NCI-H2107 treated with DMSO at 0.1 percent for 48 hours (cell line): ENCODE measurements at regions not wholly inside any gene's neighbourhood (a gene's known extent, or its start where the extent isn't known, plus 50 kb on each side); places are given as distances from the start of the nearest gene placed in this dataset.

Experiments used
- DNase-seq: peaks from one replicate; lab custom pipeline; 2025; ENCODE audit not compliant: unreplicated experiment; lab: John Stamatoyannopoulos, UW

DNA sequence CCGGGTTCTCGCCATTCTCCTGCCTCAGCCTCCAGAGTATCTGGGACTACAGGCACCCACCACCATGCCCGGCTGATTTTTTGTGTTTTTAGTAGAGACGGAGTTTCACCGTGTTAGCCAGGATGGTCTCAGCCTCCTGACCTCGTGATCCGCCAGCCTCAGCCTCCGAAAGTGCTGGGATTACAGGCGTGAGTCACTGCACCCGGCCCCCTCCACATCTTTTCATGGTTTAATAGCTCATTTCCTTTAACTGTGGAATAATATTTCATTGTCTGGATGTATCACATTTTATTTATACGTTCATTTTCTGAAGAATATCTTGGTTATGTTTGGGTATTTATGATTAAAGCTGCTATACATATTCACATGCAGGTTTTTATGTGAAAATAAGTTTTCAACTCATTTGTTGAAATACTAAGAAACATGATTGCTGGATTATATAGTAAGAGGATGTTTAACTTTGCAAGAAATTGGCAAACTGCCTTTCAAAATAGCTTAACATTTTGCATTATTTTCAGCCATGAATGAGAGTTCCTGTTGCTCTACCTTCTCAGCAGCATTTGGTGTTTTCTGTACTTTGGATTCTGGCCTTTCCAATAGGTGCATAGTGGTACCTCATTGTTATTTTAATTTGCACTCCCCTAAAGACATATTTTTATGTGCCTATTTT is 591.9 kb downstream of the TECRL start:
- DNase-seq, result no peak

DNA sequence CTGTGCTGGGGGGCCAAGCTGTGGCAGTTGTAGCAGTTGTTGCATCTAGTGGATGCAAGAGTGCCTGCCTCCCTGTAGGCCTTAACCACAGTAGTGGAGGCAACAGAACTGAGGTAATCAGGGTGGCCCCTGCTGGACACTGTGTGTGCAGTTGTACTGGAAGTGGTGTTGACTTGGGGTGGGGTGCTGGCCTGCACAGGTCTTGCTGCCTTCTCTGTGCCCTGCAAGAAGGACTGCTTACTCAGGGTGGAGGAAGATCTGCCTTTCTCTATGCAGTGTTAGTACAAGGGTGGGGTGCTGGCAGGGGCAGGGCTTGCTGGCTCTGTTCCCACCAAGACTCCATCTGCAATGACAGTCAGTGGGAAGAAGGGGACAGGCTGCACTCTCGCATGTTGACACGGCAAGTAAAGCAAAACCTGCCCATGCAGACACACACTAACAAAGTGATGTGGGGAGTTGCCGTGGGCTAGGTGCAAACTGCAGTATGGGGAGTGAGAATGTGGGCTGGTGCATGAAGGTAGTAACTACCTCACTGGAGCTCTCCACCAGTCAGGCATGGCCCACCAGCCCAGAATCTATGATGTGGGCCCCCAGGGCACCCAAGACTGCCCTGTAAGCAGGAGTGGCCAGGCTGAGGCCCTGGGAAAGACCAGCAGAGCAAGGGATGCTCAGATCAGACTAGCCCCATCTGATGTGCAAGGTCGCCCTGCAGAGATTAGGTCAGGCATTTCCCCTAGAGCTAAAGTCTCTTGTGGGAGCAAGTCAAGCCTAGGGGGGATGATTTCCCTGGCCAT is 594.9 kb downstream of the TECRL start:
- no peak for DNase-seq

DNA sequence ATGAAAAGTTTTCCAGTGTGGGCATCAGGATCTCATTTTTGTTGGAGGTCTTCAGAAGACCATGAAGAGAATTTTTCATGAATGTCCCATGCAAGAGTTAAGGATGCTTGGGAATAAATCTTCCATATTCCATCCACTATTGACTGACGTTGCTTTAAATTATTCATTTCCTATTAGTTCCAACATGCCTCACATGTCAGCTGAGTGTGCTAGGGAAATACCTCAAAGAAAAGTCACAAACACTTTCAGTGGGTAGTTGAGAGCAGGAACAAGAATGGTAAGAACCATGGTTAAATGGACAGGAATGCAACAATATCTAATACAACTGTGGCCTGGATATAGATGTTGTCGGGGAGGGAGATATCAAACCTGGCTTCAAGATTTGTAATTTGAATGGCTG is 610.1 kb downstream of the TECRL start:
- DNase-seq, result no peak

DNA sequence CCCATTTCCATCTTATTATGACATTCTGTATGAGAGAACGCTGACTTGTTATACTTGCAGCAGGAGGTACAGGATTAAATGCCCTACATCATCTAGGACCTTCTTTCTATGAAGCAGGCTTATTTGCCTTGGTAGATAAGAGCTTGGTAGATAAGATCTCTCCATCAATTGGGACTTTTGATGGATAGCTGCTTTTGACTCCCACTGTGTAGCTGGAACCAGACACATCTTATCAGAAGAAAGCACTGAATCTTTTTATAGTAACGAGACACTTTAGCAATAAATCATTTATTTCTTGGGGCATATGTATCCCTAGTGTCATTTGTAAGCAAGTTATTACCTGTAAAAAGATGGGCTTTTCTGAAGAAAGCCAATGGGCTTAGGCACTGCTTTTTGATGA is 613.9 kb downstream of the TECRL start:
- DNase-seq, result no peak

DNA sequence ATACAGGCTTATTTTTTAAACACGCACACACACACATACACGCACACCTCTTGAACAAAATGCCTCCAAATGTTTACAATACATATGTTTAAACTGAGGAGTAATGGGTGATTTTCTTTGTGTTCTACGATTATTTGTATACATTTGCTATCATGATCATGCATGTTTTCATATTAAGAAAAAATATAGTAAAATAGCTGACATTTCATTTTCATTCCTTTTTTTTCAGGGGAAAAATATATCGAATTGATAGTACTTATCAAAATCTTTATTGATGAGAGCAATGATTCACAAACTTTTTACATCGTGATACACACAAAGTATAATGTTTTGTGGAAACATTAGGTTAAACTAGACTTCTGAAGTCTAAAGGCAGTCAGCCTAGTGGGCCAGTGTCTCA is 618.9 kb downstream of the TECRL start:
- no peak for DNase-seq

DNA sequence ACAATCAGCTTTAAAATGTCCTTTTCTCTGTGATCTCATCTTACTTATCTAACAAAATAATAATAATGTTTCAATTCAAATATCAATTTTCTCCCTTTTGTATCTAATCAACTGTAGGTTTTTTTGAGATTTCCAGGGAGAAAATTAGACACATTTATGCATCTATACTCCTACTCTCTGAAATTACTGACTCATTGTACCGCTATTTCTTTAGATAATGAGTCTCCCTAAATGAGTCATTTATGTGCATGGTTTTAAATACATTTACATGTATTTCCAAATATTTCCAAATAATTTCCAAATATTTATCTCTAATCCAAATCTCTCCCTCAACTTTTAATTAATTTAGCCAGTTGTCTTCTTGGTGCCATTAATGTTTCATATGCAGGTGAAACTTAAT is 621.0 kb downstream of the TECRL start:
- DNase-seq, result no peak

DNA sequence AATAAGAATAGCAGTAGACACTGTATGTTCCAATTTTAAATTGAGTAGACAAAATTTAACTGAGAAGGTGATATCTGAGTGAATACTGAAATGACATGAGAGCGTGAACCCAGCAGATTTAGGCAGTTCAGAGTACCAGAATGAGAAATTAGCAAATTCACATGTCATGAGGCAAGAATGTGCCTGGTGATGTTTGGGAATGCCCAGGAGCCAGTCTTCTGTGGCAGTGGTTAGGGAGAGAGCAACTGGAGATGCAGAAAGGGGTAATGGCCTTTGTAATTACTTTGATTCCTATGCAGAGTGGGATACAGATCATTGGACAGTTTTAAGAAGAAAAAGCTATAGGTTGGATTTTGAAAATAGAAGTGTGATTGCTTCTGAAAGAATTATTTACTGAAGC is 621.9 kb downstream of the TECRL start:
- no peak for DNase-seq

DNA sequence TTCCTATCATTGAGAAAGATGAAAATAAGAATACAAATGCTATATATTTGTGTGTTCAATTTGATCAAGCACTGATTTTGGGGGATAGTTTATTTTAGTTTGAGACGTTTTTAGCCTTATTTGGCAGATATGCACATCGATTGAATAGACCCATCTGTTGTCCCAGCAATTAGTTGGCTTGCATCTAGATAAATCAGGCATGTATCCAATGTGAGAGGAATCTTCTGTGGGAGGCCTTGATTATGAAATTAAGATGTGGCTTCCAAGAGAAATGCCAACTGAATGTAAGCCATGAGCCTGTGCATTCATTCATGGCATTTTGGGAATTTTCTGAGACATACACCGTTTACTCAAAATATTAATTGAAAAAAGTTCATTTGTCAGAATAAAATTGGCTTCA is 623.1 kb downstream of the TECRL start:
- no peak for DNase-seq

DNA sequence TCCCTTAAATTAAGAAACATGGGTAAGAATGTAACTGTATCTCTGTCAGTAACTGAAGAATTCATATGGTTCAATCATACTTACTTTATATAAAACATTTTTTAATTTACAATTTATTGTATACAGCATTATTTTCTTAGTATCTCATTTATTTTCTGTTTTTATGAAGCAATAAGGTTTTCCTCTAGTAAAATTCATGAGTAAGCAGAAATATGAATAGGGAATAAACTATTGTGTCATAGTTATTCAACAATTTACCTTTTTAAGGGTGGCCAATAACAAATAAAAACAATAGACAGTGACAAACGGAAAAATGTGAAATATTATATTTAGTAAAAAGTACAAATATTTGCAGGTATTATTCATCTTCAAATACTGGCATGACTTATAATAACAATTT is 624.4 kb downstream of the TECRL start:
- no peak for DNase-seq

DNA sequence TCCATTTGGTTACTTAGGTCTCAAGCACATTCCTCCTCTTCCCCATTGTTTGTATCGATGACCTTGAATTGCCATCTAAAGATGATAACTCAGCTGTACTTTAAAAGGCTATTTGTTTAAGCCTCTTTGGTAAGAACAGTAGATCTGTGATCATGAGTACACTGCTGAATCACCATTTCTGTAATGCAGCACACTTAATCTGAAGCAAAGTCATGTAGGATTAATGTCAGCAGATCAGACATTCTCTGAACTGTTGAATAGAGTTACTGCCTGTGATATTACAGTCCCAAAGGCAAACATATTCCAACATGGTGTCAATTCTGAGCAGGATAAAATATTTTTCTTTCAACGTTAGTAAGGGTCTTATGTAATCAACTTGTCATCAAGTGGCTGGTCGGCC is 631.6 kb downstream of the TECRL start:
- DNase-seq, result no peak

DNA sequence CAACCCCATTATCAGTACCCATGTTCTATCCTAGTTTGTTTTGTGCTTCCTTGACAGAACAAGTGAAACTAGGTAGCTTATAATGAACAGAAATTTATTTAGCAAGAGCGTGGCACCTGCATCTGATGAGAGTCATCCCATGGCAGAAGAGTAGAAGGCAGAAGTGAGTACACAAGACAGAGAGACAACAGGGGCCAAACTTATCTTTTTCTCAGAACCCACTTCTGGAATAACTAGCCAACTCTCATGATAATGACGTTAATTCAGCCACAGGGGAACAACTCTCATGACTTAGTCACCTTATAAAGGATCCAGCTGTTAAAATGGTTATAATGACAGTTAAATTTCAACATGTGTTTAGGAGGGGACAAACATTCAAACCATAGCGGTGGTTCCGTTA is 644.9 kb downstream of the TECRL start:
- no peak for DNase-seq

DNA sequence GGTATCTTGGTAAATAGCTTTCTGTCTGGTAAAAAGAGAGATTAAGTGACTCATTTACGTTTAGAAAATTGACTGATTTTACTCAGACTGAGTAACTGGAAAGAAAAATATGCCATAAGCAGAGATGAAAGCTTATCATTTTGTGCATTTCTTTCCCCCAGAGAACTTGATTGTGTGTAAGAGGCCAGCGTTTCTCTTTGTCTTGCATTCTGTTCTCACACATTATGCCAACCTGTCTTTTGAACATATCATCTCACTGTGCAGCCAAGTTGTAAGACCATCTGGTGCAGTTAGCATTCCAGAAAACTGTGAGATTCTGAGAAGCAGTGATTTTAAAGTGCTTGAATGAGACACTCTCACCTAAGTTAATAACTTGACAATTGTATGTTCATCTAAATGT is 651.3 kb downstream of the TECRL start:
- DNase-seq, result no peak

DNA sequence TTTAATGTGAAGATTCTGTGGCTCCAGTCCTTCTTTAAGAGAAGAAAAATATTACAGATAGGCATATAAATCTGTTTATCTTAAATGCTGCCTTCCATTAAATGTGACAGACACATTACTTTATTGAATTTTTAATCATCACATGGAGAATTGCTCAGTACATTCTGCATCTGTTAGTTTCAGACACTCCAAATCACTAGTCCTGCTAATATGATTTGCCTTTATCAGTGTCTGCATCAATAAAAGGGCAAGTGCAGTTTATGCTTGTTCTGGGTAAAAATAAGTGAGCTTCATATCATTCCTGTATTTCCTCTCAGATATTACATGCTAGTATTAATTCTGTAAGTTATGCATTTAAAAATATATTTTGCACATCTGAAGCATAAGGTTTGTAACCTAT is 666.4 kb downstream of the TECRL start:
- DNase-seq, result no peak

DNA sequence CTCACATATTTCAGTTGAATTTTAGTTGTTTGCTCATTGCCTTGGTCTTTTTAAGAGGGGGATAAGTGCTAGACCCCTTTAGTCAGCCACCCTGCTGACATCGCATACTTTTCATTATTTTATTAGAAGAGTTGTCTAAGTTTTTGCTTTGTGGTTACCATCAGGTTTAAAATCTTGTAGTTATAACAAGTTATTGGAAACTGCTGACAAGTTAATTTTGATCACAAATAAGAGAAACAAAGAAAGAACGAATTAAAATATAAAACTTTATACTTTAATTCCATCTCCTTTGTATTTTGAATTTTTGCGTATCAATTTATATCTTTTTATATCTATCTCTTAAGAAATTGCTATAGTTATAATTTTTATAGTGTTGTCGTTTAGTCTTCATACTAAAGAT is 679.7 kb downstream of the TECRL start:
- no peak for DNase-seq

DNA sequence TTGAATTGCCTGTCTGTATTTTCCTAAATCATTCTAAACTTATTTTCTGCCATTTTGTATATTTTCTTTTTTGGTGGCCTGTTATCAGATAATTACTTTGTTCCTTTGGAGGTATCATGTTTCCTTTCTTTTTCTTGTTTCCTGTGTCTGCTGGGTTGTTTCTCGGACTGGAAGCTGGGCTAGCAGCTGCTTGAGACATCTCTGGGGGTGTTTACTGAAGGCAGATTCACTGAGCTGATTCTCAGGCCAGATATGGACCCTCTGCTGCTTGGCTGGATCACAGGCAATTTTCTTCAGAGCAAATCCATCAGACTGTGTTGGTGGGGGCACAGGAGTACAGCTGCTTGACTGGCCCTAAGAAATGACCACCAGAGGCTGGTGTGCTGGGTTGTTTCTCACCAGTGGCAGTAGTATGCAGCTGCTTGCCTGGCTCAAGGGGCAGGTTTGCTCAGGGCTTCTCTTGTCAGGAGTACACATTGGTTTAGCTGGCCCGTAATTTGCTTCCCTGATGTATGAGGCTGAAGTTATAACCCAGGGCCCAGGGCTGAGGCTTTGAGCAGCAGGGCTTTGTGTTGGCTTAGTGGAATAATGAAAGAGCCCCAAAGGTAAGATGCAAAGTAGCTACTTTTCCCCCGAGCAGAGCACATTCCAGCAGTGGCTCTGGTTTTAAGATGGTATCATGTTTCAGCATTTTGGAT is 680.6 kb downstream of the TECRL start:
- no peak for DNase-seq

DNA sequence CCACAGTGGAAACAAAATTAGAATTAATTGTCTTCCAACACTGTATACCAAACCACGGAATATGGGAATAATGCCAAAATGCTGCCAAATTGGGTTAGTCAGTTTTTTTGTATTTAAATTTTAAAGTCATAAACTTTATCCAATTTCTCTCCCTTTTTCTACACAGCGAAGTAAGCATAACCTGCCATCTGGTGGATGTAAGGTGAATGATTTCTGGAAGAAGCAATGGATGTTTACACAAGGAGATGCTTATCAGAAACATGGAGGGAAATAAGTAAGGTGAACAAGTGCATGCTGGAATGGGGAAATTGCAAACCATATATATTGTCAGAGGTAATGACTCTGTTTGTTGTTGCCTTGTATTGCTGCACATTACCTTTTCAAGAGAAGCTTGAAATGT is 691.9 kb downstream of the TECRL start:
- no peak for DNase-seq

DNA sequence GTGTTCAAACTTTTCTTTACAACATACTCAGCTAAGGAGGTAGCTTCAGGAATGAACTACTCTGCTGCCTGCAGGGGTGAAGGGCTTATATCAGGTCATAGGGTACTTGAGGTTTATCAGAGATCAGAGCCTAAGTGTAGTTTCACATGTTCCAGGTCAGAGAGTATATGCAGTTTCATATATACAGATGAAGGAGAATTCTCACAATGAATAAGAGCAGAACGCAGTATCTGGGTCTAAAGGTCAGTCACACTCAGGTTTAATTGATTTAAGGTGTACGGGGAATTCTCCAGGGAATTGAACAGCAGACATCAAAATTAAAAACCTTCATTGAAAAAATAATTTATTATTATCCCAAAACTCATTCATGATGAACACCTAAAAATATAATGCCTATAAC is 700.6 kb downstream of the TECRL start:
- no peak for DNase-seq

DNA sequence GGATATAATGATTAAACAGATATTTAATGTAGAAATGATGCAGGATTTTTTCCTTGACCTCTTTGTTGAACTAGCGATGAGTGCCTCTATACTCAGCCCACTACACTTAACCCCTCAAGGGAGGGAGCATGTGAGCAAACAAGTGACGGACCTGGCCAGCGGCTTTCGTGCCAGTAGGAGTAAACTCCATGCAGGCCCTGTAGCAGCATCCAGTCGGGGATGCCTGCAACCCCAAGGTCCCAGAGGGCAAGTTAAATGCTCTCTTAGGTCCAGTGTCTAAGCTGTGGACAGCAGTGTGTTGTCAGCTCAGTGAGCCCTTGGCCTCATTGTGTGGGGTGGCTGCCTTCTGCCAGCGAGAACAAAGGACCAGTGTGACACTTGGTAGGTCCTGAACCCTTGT is 708.7 kb downstream of the TECRL start:
- DNase-seq, result no peak

DNA sequence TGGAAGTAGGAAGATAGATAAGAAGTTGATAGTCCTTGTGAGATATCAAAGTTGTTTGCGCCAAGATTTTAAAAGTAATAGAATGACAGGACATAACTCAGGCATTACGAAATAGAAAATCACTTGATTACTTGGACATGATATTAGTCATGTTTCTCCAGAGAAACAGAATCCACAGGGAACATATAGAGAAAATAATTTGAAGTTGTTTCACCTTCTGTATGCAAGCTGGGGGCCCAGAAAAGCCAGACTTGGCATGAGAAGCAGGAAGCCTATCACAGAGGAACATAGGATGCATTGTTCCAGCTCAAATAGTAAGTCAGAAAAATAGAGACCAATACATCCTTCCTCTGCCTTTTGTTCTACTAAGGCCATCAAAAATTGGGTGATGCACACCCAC is 715.9 kb downstream of the TECRL start:
- no peak for DNase-seq

DNA sequence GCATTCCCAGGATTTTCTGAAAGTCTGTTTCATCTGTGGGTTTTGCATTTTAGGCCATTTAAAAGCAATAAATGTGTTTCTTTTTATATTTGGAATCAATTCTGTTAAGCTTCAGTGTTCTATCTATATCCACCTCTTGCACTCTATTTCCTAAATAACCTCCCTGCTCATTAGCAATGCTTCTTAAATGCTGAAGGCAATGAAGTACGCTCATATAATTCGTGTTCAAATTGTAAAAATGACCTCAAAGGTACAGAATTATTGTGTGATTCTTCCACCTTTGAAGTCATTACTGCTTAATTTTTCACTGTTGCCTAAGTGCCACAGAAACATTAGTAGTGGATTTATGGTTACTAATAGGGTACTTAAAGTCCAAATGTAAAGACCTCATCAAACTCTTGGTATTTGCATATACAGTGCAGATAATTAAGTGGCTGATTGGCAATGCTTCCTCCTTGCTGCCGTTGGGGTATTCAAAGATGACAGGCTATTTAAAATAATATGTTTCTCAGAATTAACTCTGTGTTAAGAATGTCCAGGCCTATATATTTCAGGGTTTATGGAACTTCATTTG is 730.8 kb downstream of the TECRL start:
- DNase-seq, result no peak

DNA sequence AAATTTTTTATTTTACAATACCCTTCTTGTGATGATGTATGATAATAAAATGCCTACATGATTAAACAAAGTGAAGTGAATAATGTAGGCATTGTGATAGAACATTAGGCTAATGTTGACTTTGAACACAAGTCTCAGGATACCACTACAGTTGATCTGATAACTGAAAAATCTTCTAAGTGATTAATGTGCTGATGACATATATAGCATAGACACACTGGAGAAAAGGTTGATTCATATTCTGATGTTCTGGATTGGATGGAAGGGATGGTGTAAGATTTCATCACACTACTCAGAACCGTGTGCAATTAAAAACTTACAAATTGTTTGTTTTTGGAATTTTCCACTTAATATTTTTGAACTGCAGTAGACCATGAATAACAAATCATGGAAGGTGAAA is 738.5 kb downstream of the TECRL start:
- DNase-seq, result no peak

DNA sequence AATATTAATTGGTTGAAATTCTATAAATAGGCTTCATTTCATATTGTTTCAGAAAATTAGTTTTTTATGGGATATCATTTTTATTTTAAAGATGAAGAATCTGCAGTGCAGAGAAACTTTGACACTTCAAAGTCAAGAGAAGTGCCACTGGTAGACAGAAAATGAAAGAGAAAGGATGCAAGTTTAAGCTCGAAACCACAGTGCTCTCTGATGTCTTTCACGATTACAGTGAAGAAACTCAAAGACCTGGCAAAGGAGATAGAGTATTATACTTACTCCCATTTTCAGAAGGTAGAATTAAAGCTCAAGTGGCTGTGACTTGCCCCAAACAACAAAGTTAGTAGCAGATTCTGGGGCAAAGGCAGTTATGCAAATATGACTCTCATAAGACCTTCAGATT is 745.4 kb downstream of the TECRL start:
- DNase-seq, result no peak
